ENCODE measurements at regions not wholly inside any gene's neighbourhood (a gene's known extent, or its start where the extent isn't known, plus 50 kb on each side); places are given as distances from the start of the nearest gene placed in this dataset.
"Not testable (repeated sequence)": the region's sequence is repeated elsewhere in the genome, so short reads cannot be mapped to it uniquely, and the experiment has no call there.

- no peak overlapping the region for H3K4me3 ChIP-seq (ENCODE audit: low read depth, low read length)
These were observed 516.1 kb downstream of the LRRC70 start for GRCh38 chr5:63094730-63095129.

GRCh38 chr5:63089147-63089546 is 510.5 kb downstream of the LRRC70 start:
- no peak overlapping the region for H3K4me3 ChIP-seq (ENCODE audit: low read depth, low read length)
- TF ChIP-seq CTCF (IDR thresholded peaks at IDR 0.05; ENCODE audit: low read depth, low read length): no peak

More at GRCh38 chr5:63094730-63095129, 516.1 kb downstream of the LRRC70 start:
- TF ChIP-seq CTCF (IDR thresholded peaks at IDR 0.05; ENCODE audit: low read depth, low read length): no peak

DNA sequence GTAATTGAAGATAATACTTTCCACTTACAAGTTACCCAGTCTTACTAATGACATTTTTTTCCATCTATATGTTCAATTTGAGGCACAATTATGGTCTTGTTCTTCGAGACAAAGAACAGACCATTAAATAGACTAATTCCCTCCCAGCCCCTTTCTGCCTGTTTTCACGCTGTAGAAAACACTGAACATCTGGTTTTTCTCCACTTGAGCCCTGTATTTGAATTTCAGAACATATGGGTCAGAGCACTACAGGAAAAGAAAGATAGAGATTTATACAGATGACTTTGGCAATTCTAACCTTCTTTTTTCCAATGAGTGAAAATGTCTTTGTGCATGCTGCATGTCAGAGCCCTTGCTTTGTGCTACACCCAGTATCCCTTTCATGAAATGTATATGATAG is 506.9 kb downstream of the LRRC70 start:
- no peak overlapping the region for H3K4me3 ChIP-seq (ENCODE audit: low read depth, low read length)
- TF ChIP-seq CTCF (IDR thresholded peaks at IDR 0.05; ENCODE audit: low read depth, low read length): no peak

- not testable (repeated sequence) for H3K4me3 ChIP-seq (ENCODE audit: low read depth, low read length)
These were observed 505.1 kb downstream of the LRRC70 start for GRCh38 chr5:63083689-63084088.

DNA sequence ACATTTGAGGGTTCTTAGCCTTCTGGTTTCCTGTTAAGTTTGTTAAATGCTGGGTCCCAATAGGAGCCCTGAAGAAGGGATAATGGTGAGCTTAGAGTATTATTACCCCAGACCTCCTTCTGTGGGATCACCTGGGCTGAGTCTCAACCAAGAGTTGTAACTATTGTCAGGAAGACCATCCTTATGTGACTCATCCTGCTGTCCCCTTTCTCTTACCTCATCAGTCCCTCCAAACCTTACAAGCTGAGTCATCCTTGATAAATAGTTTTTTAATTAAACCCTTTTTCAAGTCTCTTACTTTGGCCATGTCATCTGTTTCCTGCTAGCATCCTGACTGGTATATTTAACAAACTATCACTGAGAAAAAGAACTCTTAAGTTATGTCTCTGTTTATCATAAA is 502.8 kb downstream of the LRRC70 start:
- no peak for TF ChIP-seq CTCF (IDR thresholded peaks at IDR 0.05; ENCODE audit: low read depth, low read length)
- no peak overlapping the region for H3K4me3 ChIP-seq (ENCODE audit: low read depth, low read length)

DNA sequence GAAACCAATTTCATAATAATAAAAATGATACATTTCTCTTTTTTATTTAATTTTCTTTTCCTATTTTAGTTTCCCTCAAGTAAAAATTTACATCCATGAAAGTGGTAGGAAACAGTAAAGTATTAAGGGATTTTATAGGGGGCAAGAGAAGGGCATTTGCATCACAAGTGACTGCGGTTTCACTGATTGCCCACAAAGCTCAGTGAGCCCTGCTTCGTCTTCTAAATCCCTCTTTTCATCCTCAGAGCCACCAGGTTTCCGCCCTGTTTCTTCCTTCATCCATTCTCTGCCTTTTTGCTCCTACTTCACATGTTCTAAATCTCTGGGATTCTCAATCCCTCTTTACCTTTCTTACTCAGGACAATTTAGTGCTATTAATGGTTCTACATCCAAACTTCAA is 491.4 kb downstream of the LRRC70 start:
- TF ChIP-seq CTCF (IDR thresholded peaks at IDR 0.05; ENCODE audit: low read depth, low read length): no peak
- no peak overlapping the region for H3K4me3 ChIP-seq (ENCODE audit: low read depth, low read length)

- TF ChIP-seq CTCF (IDR thresholded peaks at IDR 0.05; ENCODE audit: low read depth, low read length): no peak
- no peak overlapping the region for H3K4me3 ChIP-seq (ENCODE audit: low read depth, low read length)
These were observed 476.8 kb downstream of the LRRC70 start for GRCh38 chr5:63055421-63055820.

DNA sequence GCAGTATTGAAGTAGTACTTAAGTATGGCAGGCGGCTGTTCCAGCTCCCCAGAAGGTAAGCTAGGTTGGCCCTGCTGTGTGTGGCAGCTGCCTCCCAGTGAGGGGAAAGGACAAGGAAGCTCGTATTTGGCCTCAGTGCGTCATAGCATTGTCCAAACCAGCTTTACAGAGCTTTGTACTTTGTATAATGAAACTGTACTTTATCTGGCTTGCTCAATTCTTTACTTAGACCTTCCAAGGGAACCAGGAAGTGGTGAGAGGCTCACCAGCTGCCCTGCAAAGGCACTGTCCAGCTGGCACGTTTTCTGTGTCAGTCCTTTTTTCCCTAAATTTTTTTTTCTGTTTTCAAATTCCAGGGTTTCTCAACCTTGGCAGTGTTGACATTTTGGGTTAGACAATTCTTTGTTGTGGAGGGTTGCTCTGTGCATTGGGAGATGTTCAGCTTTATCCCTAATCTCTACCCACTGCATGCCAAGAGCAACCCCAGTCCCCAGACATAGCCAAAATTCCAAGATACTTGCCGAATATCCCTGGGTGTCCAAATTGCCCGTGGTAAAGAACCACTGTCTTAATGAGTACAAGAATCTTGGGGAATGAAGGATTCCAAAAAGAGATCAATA is 474.5 kb downstream of the LRRC70 start:
- no peak overlapping the region for H3K4me3 ChIP-seq (ENCODE audit: low read depth, low read length)
- no peak for TF ChIP-seq CTCF (IDR thresholded peaks at IDR 0.05; ENCODE audit: low read depth, low read length)
